A673 (cell line): ENCODE measurements at regions not wholly inside any gene's neighbourhood (a gene's known extent, or its start where the extent isn't known, plus 50 kb on each side); places are given as distances from the start of the nearest gene placed in this dataset.

Experiments used
- BruUV-seq: library from RNA; stranded (reverse); fragments of 400-500 nt; replicated peaks from 2 replicates; lab custom pipeline; 2021; lab: Mats Ljungman, UMichigan
- CTCF ChIA-PET: fragments of 300-600 bp; sonication (Branson Sonifier 250); formaldehyde crosslinking; loops from one replicate; lab custom pipeline; 2022; ENCODE audit warnings: antibody characterized with exemption; lab: Charles Lee
- POLR2A ChIA-PET: fragments of 300-600 bp; sonication (Branson Sonifier 250); formaldehyde crosslinking; loops from one replicate; lab custom pipeline; 2022; ENCODE audit warnings: antibody characterized with exemption; ENCODE audit not compliant: low non-redundant PET; lab: Charles Lee
- DNase-seq: peaks from one replicate; pipeline ENCODE4 v3.0.0-alpha.2; 2015; ENCODE audit warnings: low spot score
- H3K27ac ChIP-seq: fragments of 200-600 bp; sonication (generic); 2 replicates; pipeline ENCODE4 v1.5.1; 2016; ENCODE audit warnings: mixed run types, low read depth, mild to moderate bottlenecking, mixed read lengths, antibody characterized with exemption, low read length; ENCODE audit not compliant: poor library complexity, severe bottlenecking
- H3K27me3 ChIP-seq: fragments of 200-600 bp; sonication (generic); replicated peaks from 2 replicates; pipeline ENCODE4 v1.6.1; 2017; ENCODE audit warnings: mixed run types, low read depth, mild to moderate bottlenecking, mixed read lengths, antibody characterized with exemption, low read length; ENCODE audit not compliant: insufficient read depth, poor library complexity
- H3K36me3 ChIP-seq: fragments of 200-600 bp; sonication (generic); 2 replicates; pipeline ENCODE4 v1.6.1; 2016; ENCODE audit warnings: mixed run types, mild to moderate bottlenecking, mixed read lengths, antibody characterized with exemption, low read length; ENCODE audit not compliant: insufficient read depth, poor library complexity, severe bottlenecking
- H3K4me1 ChIP-seq: fragments of 200-600 bp; sonication (generic); 2 replicates; pipeline ENCODE4 v1.6.1; 2017; ENCODE audit warnings: mixed run types, mild to moderate bottlenecking, mixed read lengths, antibody characterized with exemption, low read length; ENCODE audit not compliant: insufficient read depth, poor library complexity, severe bottlenecking
- H3K4me3 ChIP-seq: fragments of 200-600 bp; sonication (generic); 2 replicates; pipeline ENCODE4 v1.5.1; 2016; ENCODE audit warnings: low read depth, mixed run types, mild to moderate bottlenecking, mixed read lengths, low read length; ENCODE audit not compliant: poor library complexity, severe bottlenecking
- H3K9me3 ChIP-seq: fragments of 200-600 bp; sonication (generic); 2 replicates; pipeline ENCODE4 v1.6.1; 2016; ENCODE audit warnings: mixed run types, low read depth, mild to moderate bottlenecking, mixed read lengths, antibody characterized with exemption, low read length; ENCODE audit not compliant: poor library complexity, severe bottlenecking
- EZH2 ChIP-seq: fragments of 200-600 bp; sonication (generic); IDR thresholded peaks from 2 replicates; pipeline ENCODE4 v1.6.1; 2017; ENCODE audit warnings: borderline replicate concordance, low read depth, mild to moderate bottlenecking, mixed read lengths, antibody characterized with exemption, low read length; ENCODE audit not compliant: poor library complexity, severe bottlenecking
- intact Hi-C: fragments of 100-400 bp; cut with micrococcal nuclease; formaldehyde crosslinking; loops from one replicate; pipeline ENCODE4 v1.10.0; 2022; ENCODE audit not compliant: unreplicated experiment
- TF ChIP-seq, protein P1 (sequence below): fragments of 300-800, 200-600 bp; sonication (generic); conservative IDR thresholded peaks from 2 replicates; pipeline ENCODE4 v1.5.1; 2017; ENCODE audit warnings: low read depth, mild to moderate bottlenecking, antibody characterized with exemption, low read length, moderate library complexity, mixed read lengths

- no peaks in the 10 kb centered on the region for H3K4me1 ChIP-seq
- H3K4me3 ChIP-seq: no peak overlapping the region
- no peaks in the 10 kb centered on the region for H3K9me3 ChIP-seq
- ChIA-PET POLR2A (no interaction called here), CTCF (no interaction called here)
- H3K36me3 ChIP-seq: no peaks in the 10 kb centered on the region
- DNase-seq: no peak
- no peak overlapping the region for H3K27ac ChIP-seq
- intact Hi-C loops: no loop called here
- no peaks in the 10 kb centered on the region for H3K27me3 ChIP-seq
- no TSS peak for BruUV-seq
- TF ChIP-seq, protein P1, sequence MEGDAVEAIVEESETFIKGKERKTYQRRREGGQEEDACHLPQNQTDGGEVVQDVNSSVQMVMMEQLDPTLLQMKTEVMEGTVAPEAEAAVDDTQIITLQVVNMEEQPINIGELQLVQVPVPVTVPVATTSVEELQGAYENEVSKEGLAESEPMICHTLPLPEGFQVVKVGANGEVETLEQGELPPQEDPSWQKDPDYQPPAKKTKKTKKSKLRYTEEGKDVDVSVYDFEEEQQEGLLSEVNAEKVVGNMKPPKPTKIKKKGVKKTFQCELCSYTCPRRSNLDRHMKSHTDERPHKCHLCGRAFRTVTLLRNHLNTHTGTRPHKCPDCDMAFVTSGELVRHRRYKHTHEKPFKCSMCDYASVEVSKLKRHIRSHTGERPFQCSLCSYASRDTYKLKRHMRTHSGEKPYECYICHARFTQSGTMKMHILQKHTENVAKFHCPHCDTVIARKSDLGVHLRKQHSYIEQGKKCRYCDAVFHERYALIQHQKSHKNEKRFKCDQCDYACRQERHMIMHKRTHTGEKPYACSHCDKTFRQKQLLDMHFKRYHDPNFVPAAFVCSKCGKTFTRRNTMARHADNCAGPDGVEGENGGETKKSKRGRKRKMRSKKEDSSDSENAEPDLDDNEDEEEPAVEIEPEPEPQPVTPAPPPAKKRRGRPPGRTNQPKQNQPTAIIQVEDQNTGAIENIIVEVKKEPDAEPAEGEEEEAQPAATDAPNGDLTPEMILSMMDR: no peak
- TF ChIP-seq EZH2: no peak
Measured at GRCh38 chr18:40685219-40685618, 1269.8 kb upstream of the PIK3C3 start.

GRCh38 chr18:40678318-40678717 lies 1276.7 kb upstream of the PIK3C3 start:
- no TSS peak for BruUV-seq
- no peaks in the 10 kb centered on the region for H3K27me3 ChIP-seq
- no peak overlapping the region for H3K4me3 ChIP-seq
- no peak overlapping the region for H3K27ac ChIP-seq
- H3K4me1 ChIP-seq: no peaks in the 10 kb centered on the region
- POLR2A ChIA-PET: no interaction called here
- no peak for TF ChIP-seq EZH2
- TF ChIP-seq, protein P1: no peak
- intact Hi-C loops: no loop called here
- CTCF ChIA-PET: no interaction called here
- H3K36me3 ChIP-seq: no peaks in the 10 kb centered on the region
- no peaks in the 10 kb centered on the region for H3K9me3 ChIP-seq
- DNase-seq: no peak

DNA sequence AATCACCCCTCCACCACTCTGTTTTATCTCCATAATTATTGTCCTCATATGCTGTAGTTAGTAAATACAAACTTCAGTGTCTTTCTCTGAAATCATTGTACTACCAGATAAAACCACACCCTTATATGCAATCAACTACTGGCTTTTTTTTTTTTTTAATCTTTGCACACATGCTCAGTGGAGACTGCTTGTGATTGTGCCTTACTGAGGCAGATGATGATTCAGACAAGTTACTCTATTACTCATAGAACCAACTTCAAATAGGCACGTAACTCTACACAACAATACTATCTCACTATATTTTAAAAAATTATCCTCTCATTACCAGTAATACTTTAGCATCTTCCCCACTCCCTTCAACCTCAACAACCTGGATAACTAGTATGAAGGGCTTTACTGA lies 1278.4 kb upstream of the PIK3C3 start:
- BruUV-seq: no TSS peak
- H3K36me3 ChIP-seq: no peaks in the 10 kb centered on the region
- no peak for DNase-seq
- intact Hi-C loops: no loop called here
- H3K4me3 ChIP-seq: no peak overlapping the region
- H3K9me3 ChIP-seq: no peaks in the 10 kb centered on the region
- CTCF ChIA-PET: no interaction called here
- H3K27ac ChIP-seq: no peak overlapping the region
- no peaks in the 10 kb centered on the region for H3K4me1 ChIP-seq
- H3K27me3 ChIP-seq: no peaks in the 10 kb centered on the region
- TF ChIP-seq, protein P1: no peak
- no peak for TF ChIP-seq EZH2
- POLR2A ChIA-PET: no interaction called here
